ENCODE measurements at regions not wholly inside any gene's neighbourhood (a gene's known extent, or its start where the extent isn't known, plus 50 kb on each side); places are given as distances from the start of the nearest gene placed in this dataset.
"Not testable (repeated sequence)": the region's sequence is repeated elsewhere in the genome, so short reads cannot be mapped to it uniquely, and the experiment has no call there.

- no peak for DNase-seq (ENCODE audit: low read depth)
These were observed 859.3 kb upstream of the ATXN7L3B start for GRCh38 chr12:73678335-73678734.

GRCh38 chr12:73699318-73699717, 838.3 kb upstream of the ATXN7L3B start:
- DNase-seq (ENCODE audit: low read depth), result no peak

DNA sequence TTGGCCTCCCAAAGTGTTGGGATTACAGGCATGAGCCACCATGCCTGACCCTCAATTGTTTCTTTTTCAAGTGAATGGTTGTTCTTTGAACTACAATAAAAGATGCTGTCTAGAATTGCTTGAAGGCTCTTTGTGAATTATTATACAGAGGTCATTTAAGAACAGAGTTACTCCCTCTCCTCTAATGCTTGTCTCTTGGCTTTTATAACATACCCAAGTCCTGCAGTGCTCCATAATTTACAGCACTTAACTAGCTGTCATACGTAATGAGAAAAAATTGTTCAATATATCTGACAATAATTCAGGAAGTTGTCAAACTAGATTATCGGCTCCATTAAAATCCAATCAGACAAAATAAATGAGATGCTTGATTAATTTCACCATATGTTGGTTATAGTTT, 823.0 kb upstream of the ATXN7L3B start:
- DNase-seq (ENCODE audit: low read depth), result no peak

- DNase-seq (ENCODE audit: low read depth), result not testable (repeated sequence)
These were observed 821.5 kb upstream of the ATXN7L3B start for GRCh38 chr12:73716143-73716542.

- DNase-seq (ENCODE audit: low read depth), result no peak
These were observed 818.4 kb upstream of the ATXN7L3B start for GRCh38 chr12:73719223-73719622.

DNA sequence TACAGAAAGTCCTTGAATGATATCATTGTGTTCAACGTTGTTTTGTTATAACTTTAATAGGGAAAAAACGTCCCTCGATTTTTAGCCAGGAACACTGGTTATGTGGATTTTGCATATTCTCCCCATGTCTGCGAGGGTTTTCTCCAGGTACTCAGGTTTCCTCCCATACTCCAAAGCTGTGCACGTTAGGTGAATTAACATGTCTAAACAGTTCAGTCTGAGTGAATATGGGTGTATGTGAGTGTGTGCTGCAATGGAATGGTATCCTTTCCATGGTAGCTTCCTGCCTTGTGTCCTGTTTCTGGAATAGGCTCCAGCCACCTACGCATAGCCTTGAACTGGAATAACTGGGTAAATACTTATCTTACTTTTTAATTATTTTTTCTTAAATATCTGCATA, 810.8 kb upstream of the ATXN7L3B start:
- DNase-seq (ENCODE audit: low read depth), result no peak

DNA sequence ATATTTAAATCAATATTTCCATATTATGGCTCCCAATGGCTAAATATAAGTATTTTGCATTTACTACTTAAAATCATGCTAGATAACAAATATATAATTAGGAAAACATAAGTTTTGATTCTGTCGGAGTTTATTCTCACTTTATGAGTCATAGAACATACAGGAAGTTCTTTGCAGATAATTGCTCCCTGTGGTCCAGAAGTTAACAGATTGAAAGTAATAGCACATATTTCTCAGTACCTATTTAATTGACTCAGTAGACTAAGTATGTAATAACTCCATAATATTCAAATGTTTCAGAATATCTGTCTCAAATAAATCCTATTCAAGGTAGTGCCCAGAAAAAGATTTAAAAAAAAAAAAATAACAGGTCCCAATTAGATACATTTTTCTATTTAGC, 806.0 kb upstream of the ATXN7L3B start:
- DNase-seq (ENCODE audit: low read depth), result no peak

- DNase-seq (ENCODE audit: low read depth), result no peak
These were observed 768.3 kb upstream of the ATXN7L3B start for GRCh38 chr12:73769337-73769736.

- DNase-seq (ENCODE audit: low read depth), result no peak
These were observed 739.1 kb upstream of the ATXN7L3B start for GRCh38 chr12:73798523-73798922.

- DNase-seq (ENCODE audit: low read depth), result no peak
These were observed 722.5 kb upstream of the ATXN7L3B start for GRCh38 chr12:73815072-73815645.

- DNase-seq (ENCODE audit: low read depth), result no peak
These were observed 720.5 kb upstream of the ATXN7L3B start for GRCh38 chr12:73817161-73817560.

DNA sequence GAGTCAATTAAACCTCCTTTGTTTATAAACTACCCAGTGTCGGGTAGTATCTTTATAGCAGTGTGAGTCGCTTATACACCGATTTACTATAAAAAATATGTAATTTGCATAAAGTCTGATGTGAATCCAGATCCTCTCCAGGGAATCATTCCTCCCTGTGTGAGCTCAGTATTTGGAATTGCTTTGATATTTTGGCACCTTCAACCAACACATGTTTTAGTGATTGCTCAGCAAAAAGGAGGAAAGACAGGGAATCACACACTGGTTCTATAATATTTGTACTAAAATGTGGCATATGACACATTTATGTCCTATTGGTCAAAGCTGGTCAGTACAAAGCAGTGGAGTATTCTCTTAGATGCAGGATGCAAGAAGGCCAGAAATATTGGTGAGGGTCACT, 703.9 kb upstream of the ATXN7L3B start:
- DNase-seq (ENCODE audit: low read depth), result no peak

DNA sequence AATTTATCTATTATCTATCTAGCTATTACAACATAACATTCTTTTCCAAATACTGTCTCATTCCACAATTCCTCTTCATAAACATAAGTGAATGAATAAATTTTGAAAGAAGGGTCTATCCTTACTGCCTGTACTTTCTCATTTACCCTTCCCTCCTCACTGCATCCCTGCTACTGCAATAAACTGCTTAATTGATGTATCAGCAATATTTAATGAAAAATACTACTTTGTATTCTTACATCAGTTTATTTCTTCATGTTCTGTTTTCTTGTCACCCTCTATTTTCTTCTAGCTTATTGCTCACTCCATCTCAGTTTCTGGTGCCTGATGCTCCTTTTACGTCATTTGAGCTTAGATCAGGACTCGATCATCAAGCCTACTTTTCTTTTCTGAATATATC, 695.7 kb upstream of the ATXN7L3B start:
- DNase-seq (ENCODE audit: low read depth), result no peak

GRCh38 chr12:73863546-73863945, 674.1 kb upstream of the ATXN7L3B start:
- DNase-seq (ENCODE audit: low read depth), result no peak

DNA sequence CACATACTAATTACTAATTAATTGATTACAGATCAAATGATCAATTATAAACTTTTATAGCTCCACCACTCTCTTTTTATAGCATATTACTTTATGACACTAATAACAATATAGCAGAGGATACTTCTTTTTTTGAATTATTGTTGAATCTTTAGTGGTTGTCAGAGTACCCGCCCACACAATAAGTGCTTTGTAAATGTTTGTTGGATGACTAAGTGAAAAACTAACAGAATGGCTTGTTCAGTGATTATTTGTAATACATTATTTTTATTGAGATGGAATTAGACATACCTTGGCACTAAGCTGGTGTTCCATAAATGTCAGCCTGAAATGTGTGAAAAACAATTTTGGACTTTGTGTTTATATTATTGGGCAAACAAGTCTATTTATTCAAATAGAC, 670.5 kb upstream of the ATXN7L3B start:
- DNase-seq (ENCODE audit: low read depth), result no peak

DNA sequence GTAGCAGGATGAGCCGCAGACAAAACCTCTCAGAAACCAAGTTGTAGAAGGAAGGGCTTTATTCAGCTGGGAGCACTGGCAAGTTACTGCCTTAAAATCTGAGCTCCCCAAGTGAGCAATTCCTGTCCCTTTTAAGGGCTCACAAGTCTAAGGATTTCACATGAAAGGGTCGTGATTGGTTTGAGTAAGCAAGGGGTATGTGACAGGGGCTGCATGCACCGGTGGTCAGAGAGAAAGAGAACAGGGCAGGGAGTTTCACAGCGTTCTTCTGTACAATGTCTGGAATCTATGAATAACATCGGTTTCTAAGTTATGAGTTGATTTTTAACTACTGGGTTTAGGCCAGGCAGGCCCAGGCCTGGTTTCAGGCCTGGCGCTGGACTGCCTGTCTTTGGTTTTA, 660.3 kb upstream of the ATXN7L3B start:
- DNase-seq (ENCODE audit: low read depth), result not testable (repeated sequence)

DNA sequence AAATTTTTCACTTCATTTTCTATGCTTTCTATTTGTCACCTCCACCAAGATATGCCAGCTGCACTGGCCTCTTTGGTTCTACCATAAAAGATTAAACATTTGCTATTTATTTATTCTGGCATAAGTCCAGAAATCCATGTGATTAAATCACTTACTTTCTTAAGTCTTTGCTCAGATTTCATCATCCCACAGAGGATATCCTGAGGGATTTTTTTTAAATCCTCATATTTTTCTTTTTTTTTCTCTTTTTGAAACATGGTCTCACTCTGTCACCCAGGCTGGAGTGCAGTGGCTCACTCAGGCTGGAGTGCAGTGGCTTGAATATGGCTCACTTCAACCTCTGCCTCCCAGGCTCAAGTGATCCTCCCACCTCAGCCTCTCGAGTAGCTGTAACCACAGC, 645.4 kb upstream of the ATXN7L3B start:
- DNase-seq (ENCODE audit: low read depth), result no peak

DNA sequence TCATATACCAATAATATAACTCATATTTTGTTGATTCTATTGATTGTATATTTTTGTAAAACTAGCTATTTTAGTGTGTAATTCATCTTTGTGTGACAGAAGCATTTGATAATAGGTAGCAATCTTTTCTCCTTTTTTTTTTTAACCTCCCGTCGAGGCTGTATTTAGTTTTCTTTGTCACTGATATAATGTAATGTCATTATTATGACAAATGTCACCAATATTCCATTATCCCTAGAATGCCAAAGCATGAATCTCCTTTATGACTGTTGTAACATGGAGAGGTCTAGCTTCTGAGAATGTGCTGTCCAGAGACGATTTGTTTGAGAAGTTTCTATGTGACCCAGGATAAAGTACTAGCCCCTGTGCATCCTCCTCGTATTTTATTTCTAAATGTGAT, 639.0 kb upstream of the ATXN7L3B start:
- DNase-seq (ENCODE audit: low read depth), result no peak

DNA sequence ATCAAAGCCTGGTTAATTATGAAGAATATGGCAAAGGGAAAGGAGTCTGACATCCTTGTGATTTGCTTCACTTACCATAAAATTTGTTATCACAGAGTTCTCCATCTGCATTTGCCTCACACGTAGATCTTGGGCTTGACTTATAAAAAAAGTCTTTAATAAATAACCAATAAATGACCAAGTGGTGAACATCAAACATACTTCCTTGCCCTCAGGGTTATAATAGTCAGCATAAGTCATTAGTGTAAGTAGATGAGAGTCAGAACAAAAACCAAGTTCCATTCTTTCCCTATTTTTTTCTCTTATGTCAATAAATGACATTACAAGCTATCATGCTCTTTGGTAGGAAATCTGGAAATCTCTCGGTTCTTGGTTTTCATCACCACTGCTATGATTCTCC, 635.4 kb upstream of the ATXN7L3B start:
- DNase-seq (ENCODE audit: low read depth), result no peak

- DNase-seq (ENCODE audit: low read depth), result no peak
These were observed 630.9 kb upstream of the ATXN7L3B start for GRCh38 chr12:73906757-73907156.

- DNase-seq (ENCODE audit: low read depth), result no peak
These were observed 601.8 kb upstream of the ATXN7L3B start for GRCh38 chr12:73935817-73936216.

GRCh38 chr12:73947326-73948026, 590.2 kb upstream of the ATXN7L3B start:
- no peak for DNase-seq (ENCODE audit: low read depth)

GRCh38 chr12:73950507-73950906, 587.1 kb upstream of the ATXN7L3B start:
- no peak for DNase-seq (ENCODE audit: low read depth)

Measured in GM04503 (cell line).